H1 (cell line): ENCODE measurements at regions not wholly inside any gene's neighbourhood (a gene's known extent, or its start where the extent isn't known, plus 50 kb on each side); places are given as distances from the start of the nearest gene placed in this dataset.

Experiments used
- BRCA1 ChIP-seq: IDR thresholded peaks from 2 replicates; pipeline ENCODE4 v1.6.1; 2012; ENCODE audit warnings: low read depth, low read length, improper control_type of control experiment
- CEBPB ChIP-seq: IDR thresholded peaks from 2 replicates; pipeline ENCODE4 v1.6.1; 2012; ENCODE audit warnings: low read depth, low read length
- POLR2A ChIP-seq, 2 experiments: IDR thresholded peaks; 1 replicate in 1 of 2; 2 replicates in 1 of 2; pipeline ENCODE4 v1.6.1; 2011; ENCODE audit warnings: low read depth in 2 of 2, low read length in 2 of 2, mild to moderate bottlenecking in 2 of 2; ENCODE audit errors: control extremely low read depth in 1 of 2
- RBBP5 ChIP-seq: IDR thresholded peaks from 2 replicates; pipeline ENCODE4 v1.7.1; 2012; ENCODE audit warnings: low read depth, mild to moderate bottlenecking, inconsistent platforms, low read length, moderate library complexity, borderline replicate concordance
- RNF2 ChIP-seq: fragments of 200-900, 300-1000 bp; sonication (generic); IDR thresholded peaks from 2 replicates; pipeline ENCODE4 v1.7.1; 2016; ENCODE audit warnings: borderline replicate concordance, low read depth, mild to moderate bottlenecking, antibody characterized with exemption, low read length; ENCODE audit not compliant: poor library complexity, severe bottlenecking; ENCODE audit errors: missing control alignments
- SP1 ChIP-seq: IDR thresholded peaks from 2 replicates; pipeline ENCODE4 v1.6.1; 2011; ENCODE audit warnings: low read depth, low read length
- SP4 ChIP-seq: IDR thresholded peaks from 2 replicates; pipeline ENCODE4 v1.6.1; 2012; ENCODE audit warnings: low read length, inconsistent platforms
- SRF ChIP-seq: IDR thresholded peaks from 2 replicates; pipeline ENCODE4 v1.6.1; 2011; ENCODE audit warnings: mild to moderate bottlenecking, low read depth, low read length, moderate library complexity
- YY1 ChIP-seq: IDR thresholded peaks from 2 replicates; pipeline ENCODE4 v1.6.1; 2011; ENCODE audit warnings: low read depth, mild to moderate bottlenecking, low read length
- TF ChIP-seq, protein P1 (sequence below), 3 experiments: IDR thresholded peaks; 1 replicate in 2 of 3; 2 replicates in 1 of 3; pipeline versions ENCODE4 v1.5.1 to v1.6.1; 2011; ENCODE audit warnings: low read length in 3 of 3, mild to moderate bottlenecking in 3 of 3, inconsistent platforms in 2 of 3, low read depth in 1 of 3, moderate library complexity in 1 of 3; ENCODE audit not compliant: insufficient read depth in 1 of 3; ENCODE audit errors: control extremely low read depth in 1 of 3
- TF ChIP-seq, protein P2 (sequence below): IDR thresholded peaks from 2 replicates; pipeline ENCODE4 v1.6.1; 2012; ENCODE audit warnings: inconsistent platforms

DNA sequence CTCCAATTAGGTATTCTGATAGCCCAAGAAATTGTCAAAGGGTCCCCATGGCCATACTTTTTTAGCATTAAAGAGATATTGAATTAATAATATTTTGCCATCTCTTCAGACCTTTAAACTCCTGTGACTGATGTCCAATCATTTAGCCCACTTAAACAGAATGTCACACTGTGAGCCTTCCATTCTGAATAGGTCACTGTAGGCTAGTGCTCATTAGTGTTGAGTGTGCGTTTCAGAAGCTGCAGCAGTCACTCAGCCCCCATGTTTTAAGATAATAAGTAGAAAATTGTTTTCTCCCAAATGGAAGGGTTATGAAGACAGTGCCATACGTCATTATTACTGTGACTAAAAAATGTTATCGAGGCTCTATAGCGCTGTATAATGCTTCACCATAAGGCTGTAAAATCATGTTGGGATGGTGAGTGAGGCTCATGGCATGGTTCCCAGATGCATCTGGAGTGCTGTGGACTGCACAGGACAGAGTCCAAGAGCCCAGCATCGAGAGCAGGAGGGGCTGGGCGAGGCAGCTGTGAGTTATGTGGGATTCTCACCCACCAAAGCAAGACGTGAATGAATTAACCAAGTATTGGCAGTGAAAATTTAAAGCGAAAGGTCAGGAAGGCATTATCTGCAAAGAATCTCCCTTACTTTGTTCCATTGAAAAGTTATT is 2112.9 kb upstream of the WWC1 start:
- TF ChIP-seq, protein P1, sequence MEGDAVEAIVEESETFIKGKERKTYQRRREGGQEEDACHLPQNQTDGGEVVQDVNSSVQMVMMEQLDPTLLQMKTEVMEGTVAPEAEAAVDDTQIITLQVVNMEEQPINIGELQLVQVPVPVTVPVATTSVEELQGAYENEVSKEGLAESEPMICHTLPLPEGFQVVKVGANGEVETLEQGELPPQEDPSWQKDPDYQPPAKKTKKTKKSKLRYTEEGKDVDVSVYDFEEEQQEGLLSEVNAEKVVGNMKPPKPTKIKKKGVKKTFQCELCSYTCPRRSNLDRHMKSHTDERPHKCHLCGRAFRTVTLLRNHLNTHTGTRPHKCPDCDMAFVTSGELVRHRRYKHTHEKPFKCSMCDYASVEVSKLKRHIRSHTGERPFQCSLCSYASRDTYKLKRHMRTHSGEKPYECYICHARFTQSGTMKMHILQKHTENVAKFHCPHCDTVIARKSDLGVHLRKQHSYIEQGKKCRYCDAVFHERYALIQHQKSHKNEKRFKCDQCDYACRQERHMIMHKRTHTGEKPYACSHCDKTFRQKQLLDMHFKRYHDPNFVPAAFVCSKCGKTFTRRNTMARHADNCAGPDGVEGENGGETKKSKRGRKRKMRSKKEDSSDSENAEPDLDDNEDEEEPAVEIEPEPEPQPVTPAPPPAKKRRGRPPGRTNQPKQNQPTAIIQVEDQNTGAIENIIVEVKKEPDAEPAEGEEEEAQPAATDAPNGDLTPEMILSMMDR (IDR thresholded peaks at IDR 0.05; ENCODE audit: control extremely low read depth in 1 of 3, insufficient read depth in 1 of 3, low read depth in 1 of 3, low read length in 3 of 3): no peak
- TF ChIP-seq POLR2A (IDR thresholded peaks at IDR 0.05; ENCODE audit: control extremely low read depth in 1 of 2, low read depth in 2 of 2, low read length in 2 of 2) (no peak), RNF2 (no peak), YY1 (no peak), BRCA1 (no peak), CEBPB (no peak), SP4 (no peak), SP1 (no peak), SRF (no peak), RBBP5 (no peak)
- TF ChIP-seq, protein P2, sequence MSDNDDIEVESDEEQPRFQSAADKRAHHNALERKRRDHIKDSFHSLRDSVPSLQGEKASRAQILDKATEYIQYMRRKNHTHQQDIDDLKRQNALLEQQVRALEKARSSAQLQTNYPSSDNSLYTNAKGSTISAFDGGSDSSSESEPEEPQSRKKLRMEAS: no peak
